ENCODE measurements at regions not wholly inside any gene's neighbourhood (a gene's known extent, or its start where the extent isn't known, plus 50 kb on each side); places are given as distances from the start of the nearest gene placed in this dataset.

- no peak for DNase-seq
- no peak for TF ChIP-seq POLR2A (IDR thresholded peaks at IDR 0.05)
- TF ChIP-seq CTCF (IDR thresholded peaks at IDR 0.05), result no peak
- Histone ChIP-seq H3K27ac (no peak overlapping the region), H3K4me1 (no peaks in the 10 kb centered on the region), H3K9me3 (no peaks in the 10 kb centered on the region), H3K4me3 (no peak overlapping the region), H3K27me3 (no peaks in the 10 kb centered on the region), H3K36me3 (no peaks in the 10 kb centered on the region)
- intact Hi-C loops (cut with DNase I; ENCODE audit: low total_unique reads), result no loop called here
These were observed 347.6 kb upstream of the MPDZ start for GRCh38 chr9:13627071-13627470.

- TF ChIP-seq POLR2A (IDR thresholded peaks at IDR 0.05) (no peak), CTCF (IDR thresholded peaks at IDR 0.05) (no peak)
These were observed 347.1 kb upstream of the MPDZ start for GRCh38 chr9:13626601-13627000.

DNA sequence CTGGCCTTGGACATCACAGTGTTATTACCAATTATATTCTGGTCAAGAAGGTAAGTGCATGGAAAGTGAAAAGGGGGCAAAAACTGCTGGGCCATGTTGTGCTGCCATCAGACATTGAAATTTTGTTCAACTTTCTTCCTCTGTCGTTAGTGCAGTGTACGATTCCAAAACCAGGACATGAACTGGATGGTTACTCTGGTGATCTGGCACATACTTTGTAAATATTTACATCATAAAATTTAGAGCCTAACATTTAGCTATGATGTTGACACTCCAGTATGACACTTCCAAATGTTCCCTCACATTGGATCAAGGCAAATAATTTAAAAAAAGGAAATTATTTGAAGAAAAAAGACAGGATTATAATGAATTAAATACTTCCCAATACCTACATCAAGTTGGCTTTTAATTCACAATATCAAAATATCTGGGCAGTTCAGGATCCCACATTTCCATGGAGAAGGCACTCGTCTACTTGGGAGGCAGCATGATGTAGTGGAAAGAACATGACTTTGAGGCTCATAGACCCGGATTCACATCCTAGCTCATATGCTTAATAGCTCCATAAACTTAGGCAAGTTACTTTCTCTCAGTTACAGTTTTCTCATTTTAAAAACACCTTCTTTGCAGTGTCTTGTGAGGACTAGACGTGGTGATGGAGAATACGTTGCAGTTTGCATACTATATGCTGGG, 342.5 kb upstream of the MPDZ start:
- Histone ChIP-seq H3K9me3 (no peaks in the 10 kb centered on the region), H3K4me3 (no peak overlapping the region), H3K36me3 (no peaks in the 10 kb centered on the region), H3K27ac (no peak overlapping the region), H3K27me3 (no peaks in the 10 kb centered on the region), H3K4me1 (no peaks in the 10 kb centered on the region)
- TF ChIP-seq POLR2A (IDR thresholded peaks at IDR 0.05), result no peak
- TF ChIP-seq CTCF (IDR thresholded peaks at IDR 0.05), result no peak
- intact Hi-C loops (cut with DNase I; ENCODE audit: low total_unique reads), result no loop called here
- no peak for DNase-seq

More at GRCh38 chr9:13626601-13627000, 347.1 kb upstream of the MPDZ start:
- Histone ChIP-seq H3K4me1 (no peaks in the 10 kb centered on the region), H3K27me3 (no peaks in the 10 kb centered on the region), H3K36me3 (no peaks in the 10 kb centered on the region), H3K27ac (no peak overlapping the region), H3K4me3 (no peak overlapping the region), H3K9me3 (no peaks in the 10 kb centered on the region)
- no peak for DNase-seq
- intact Hi-C loops (cut with DNase I; ENCODE audit: low total_unique reads), result no loop called here

- no peaks in the 10 kb centered on the region for H3K9me3 ChIP-seq
- no peak for DNase-seq
- H3K27ac ChIP-seq, result no peak overlapping the region
- no peak overlapping the region for H3K4me3 ChIP-seq
- no peak for TF ChIP-seq CTCF (IDR thresholded peaks at IDR 0.05)
- no peak for TF ChIP-seq POLR2A (IDR thresholded peaks at IDR 0.05)
- H3K27me3 ChIP-seq, result no peaks in the 10 kb centered on the region
- no peaks in the 10 kb centered on the region for H3K4me1 ChIP-seq
- intact Hi-C loops (cut with DNase I; ENCODE audit: low total_unique reads), result no loop called here
- H3K36me3 ChIP-seq, result no peaks in the 10 kb centered on the region
These were observed 337.1 kb upstream of the MPDZ start for GRCh38 chr9:13616491-13617035.

DNA sequence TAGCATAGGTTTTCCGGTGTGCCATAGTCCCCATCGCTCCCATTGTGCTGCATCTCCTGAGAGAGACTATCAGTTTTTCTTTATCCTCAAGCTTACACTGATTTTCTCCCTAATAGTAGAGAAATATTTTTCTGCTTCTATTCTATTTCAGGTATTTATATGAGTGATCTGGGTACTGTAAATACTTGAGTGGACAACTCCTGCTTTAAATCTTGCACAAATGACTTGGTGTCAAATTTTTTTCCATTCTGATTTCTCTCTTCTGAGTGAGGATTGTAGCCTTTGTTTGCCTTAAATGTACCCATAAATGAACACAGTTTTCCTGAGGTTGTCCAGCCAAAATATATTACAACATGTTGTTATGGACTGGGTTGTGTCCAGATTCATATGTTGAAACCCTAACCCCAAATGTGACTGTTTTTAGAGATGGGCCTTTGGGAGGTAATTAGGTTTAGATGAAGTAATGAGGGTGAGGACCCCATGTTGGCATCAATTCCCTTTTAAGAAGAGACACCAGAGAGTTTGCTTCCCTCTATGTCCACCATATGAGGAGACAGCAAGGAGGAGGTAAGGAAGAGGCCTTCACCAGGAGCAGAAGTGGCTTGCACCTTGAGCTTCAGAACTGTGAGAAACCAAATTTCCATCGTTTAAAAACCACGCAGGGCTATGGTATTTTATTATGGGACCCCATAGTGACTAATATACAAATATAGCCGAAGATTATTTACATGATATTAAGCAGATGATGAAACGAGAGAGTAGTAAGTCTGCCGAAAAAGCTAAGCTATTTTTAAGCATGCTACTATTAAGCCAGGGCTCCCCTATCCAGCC, 336.4 kb upstream of the MPDZ start:
- no peaks in the 10 kb centered on the region for H3K4me1 ChIP-seq
- H3K27me3 ChIP-seq, result no peaks in the 10 kb centered on the region
- H3K9me3 ChIP-seq, result no peaks in the 10 kb centered on the region
- no peak overlapping the region for H3K4me3 ChIP-seq
- no peak for DNase-seq
- intact Hi-C loops (cut with DNase I; ENCODE audit: low total_unique reads), result no loop called here
- no peak overlapping the region for H3K27ac ChIP-seq
- TF ChIP-seq CTCF (IDR thresholded peaks at IDR 0.05) (no peak), POLR2A (IDR thresholded peaks at IDR 0.05) (no peak)
- no peaks in the 10 kb centered on the region for H3K36me3 ChIP-seq

Data from uterus (tissue), 3 donors.